Transverse colon (tissue), 3 donors: ENCODE measurements at regions not wholly inside any gene's neighbourhood (a gene's known extent, or its start where the extent isn't known, plus 50 kb on each side); places are given as distances from the start of the nearest gene placed in this dataset.

Experiments
- POLR2A ChIP-seq: fragments of 450-650 bp; IDR thresholded peaks from one replicate; pipeline ENCODE4 v1.6.1; 2016; ENCODE audit warnings: antibody characterized with exemption, mild to moderate bottlenecking, moderate library complexity
- TF ChIP-seq, protein P1 (sequence below), 5 experiments: fragments of 200-600 bp in 3 of 5; fragments of 450-650 bp in 2 of 5; sonication (generic) in 3 of 5; IDR thresholded peaks; 1 replicate in 2 of 5; 2 replicates in 3 of 5; pipeline ENCODE4 v1.5.1; 2016 to 2017; ENCODE audit warnings: antibody characterized with exemption in 5 of 5, inconsistent platforms in 3 of 5, mild to moderate bottlenecking in 2 of 5, moderate library complexity in 1 of 5

DNA sequence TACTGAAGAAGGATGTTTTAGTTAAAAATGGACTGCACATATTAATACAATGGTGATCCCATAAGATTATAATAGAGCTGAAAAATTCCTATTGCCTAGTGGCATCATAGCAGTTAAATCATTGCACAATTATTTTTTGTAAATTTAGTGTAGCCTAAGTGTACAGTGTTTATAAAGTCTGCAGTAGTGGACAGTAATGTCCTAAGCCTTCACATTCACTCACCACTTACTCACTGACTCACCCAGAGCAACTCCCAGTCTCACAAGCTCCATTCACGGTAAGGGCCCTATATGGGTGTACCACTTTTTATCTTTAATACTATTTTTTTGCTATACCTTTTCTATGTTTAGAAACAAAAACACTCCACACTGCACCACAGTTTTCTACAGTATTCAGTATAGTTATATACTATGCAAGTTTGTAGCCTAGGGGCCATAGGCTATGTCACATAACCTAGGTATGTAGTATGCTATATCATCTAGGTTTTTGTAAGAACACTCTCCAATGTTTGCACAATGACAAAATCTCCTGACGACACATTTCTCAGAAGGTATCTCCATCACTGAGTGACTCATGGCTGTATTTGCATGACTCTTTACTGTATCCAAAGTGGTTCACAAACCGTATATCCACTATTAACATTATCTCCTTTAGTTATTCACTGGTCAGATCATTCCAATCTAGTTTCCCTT, 536.0 kb downstream of the KLF12 start:
- no peak for TF ChIP-seq POLR2A
- TF ChIP-seq, protein P1, sequence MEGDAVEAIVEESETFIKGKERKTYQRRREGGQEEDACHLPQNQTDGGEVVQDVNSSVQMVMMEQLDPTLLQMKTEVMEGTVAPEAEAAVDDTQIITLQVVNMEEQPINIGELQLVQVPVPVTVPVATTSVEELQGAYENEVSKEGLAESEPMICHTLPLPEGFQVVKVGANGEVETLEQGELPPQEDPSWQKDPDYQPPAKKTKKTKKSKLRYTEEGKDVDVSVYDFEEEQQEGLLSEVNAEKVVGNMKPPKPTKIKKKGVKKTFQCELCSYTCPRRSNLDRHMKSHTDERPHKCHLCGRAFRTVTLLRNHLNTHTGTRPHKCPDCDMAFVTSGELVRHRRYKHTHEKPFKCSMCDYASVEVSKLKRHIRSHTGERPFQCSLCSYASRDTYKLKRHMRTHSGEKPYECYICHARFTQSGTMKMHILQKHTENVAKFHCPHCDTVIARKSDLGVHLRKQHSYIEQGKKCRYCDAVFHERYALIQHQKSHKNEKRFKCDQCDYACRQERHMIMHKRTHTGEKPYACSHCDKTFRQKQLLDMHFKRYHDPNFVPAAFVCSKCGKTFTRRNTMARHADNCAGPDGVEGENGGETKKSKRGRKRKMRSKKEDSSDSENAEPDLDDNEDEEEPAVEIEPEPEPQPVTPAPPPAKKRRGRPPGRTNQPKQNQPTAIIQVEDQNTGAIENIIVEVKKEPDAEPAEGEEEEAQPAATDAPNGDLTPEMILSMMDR (IDR thresholded peaks at IDR 0.05) = no peak
